Ishikawa (cell line): ENCODE measurements at regions not wholly inside any gene's neighbourhood (a gene's known extent, or its start where the extent isn't known, plus 50 kb on each side); places are given as distances from the start of the nearest gene placed in this dataset.

Source experiments
- CEBPB ChIP-seq: IDR thresholded peaks from 2 replicates; pipeline ENCODE4 v1.6.1; 2012
- CREB1 ChIP-seq: IDR thresholded peaks from 2 replicates; pipeline ENCODE4 v1.6.1; 2012; ENCODE audit warnings: low read depth
- EGR1 ChIP-seq: IDR thresholded peaks from 2 replicates; pipeline ENCODE4 v1.6.1; 2012
- EP300 ChIP-seq: IDR thresholded peaks from 2 replicates; pipeline ENCODE4 v1.6.1; 2012; ENCODE audit warnings: borderline replicate concordance
- FOXM1 ChIP-seq: IDR thresholded peaks from 2 replicates; pipeline ENCODE4 v1.6.1; 2012; ENCODE audit warnings: low read depth, borderline replicate concordance
- NFIC ChIP-seq: IDR thresholded peaks from 2 replicates; pipeline ENCODE4 v1.6.1; 2012
- RAD21 ChIP-seq: IDR thresholded peaks from 2 replicates; pipeline ENCODE4 v1.6.1; 2012; ENCODE audit warnings: low read depth
- TAF1 ChIP-seq: IDR thresholded peaks from 2 replicates; pipeline ENCODE4 v1.6.1; 2012; ENCODE audit warnings: low read depth, mild to moderate bottlenecking
- TCF12 ChIP-seq: IDR thresholded peaks from 2 replicates; pipeline ENCODE4 v1.6.1; 2012; ENCODE audit warnings: low read depth
- TEAD4 ChIP-seq: IDR thresholded peaks from 2 replicates; pipeline ENCODE4 v1.6.1; 2012
- USF1 ChIP-seq: IDR thresholded peaks from 2 replicates; pipeline ENCODE4 v1.6.1; 2012
- YY1 ChIP-seq: IDR thresholded peaks from 2 replicates; pipeline ENCODE4 v1.6.1; 2012; ENCODE audit warnings: low read depth
- ZBTB7A ChIP-seq: IDR thresholded peaks from 2 replicates; pipeline ENCODE4 v1.6.1; 2012; ENCODE audit warnings: low read depth
- TF ChIP-seq, protein P1 (sequence below): IDR thresholded peaks from 2 replicates; pipeline ENCODE4 v1.6.1; 2012
- TF ChIP-seq, protein P2 (sequence below): IDR thresholded peaks from 2 replicates; pipeline ENCODE4 v1.6.1; 2012; ENCODE audit warnings: low read depth, mild to moderate bottlenecking

GRCh38 chr14:87837296-87837695 lies 155.7 kb downstream of the GALC start:
- TF ChIP-seq TAF1 = no peak
- TF ChIP-seq YY1 = no peak
- TF ChIP-seq, protein P1, sequence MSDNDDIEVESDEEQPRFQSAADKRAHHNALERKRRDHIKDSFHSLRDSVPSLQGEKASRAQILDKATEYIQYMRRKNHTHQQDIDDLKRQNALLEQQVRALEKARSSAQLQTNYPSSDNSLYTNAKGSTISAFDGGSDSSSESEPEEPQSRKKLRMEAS = no peak
- no peak for TF ChIP-seq ZBTB7A
- TF ChIP-seq TEAD4 = no peak
- TF ChIP-seq NFIC = no peak
- no peak for TF ChIP-seq CEBPB
- no peak for TF ChIP-seq USF1
- no peak for TF ChIP-seq FOXM1
- TF ChIP-seq TCF12 = no peak
- TF ChIP-seq EP300 = no peak
- TF ChIP-seq RAD21 = no peak

- TF ChIP-seq TEAD4 (no peak), ZBTB7A (no peak), CEBPB (no peak), TAF1 (no peak), EP300 (no peak), CREB1 (no peak)
- TF ChIP-seq, protein P1 = no peak
These were observed 158.4 kb downstream of the GALC start for GRCh38 chr14:87834594-87834993.

DNA sequence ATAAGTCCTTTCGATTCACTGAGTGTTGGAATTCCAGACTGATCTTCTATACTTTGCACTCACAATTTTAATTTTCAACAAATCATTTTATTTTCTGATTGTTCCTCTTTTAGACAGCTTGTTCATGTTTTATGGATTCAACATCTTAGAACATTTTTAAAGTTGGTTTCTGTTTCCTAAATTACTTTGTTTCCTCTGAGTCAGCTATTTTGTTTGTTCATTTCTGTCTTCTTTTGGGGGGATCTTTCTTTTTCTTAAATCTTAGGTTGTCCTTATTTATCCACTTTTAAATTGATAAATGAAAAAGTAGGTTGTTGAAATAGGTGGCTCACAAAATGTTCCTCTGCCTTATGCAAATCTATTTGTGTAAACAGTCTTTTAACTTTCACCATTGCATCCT lies 160.0 kb downstream of the GALC start:
- TF ChIP-seq TAF1 (no peak), YY1 (no peak), TCF12 (no peak), EGR1 (no peak), EP300 (no peak), USF1 (no peak), CEBPB (no peak)
- TF ChIP-seq, protein P1 = no peak

- TF ChIP-seq, protein P2, sequence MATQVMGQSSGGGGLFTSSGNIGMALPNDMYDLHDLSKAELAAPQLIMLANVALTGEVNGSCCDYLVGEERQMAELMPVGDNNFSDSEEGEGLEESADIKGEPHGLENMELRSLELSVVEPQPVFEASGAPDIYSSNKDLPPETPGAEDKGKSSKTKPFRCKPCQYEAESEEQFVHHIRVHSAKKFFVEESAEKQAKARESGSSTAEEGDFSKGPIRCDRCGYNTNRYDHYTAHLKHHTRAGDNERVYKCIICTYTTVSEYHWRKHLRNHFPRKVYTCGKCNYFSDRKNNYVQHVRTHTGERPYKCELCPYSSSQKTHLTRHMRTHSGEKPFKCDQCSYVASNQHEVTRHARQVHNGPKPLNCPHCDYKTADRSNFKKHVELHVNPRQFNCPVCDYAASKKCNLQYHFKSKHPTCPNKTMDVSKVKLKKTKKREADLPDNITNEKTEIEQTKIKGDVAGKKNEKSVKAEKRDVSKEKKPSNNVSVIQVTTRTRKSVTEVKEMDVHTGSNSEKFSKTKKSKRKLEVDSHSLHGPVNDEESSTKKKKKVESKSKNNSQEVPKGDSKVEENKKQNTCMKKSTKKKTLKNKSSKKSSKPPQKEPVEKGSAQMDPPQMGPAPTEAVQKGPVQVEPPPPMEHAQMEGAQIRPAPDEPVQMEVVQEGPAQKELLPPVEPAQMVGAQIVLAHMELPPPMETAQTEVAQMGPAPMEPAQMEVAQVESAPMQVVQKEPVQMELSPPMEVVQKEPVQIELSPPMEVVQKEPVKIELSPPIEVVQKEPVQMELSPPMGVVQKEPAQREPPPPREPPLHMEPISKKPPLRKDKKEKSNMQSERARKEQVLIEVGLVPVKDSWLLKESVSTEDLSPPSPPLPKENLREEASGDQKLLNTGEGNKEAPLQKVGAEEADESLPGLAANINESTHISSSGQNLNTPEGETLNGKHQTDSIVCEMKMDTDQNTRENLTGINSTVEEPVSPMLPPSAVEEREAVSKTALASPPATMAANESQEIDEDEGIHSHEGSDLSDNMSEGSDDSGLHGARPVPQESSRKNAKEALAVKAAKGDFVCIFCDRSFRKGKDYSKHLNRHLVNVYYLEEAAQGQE = no peak
- TF ChIP-seq, protein P1 = no peak
- no peak for TF ChIP-seq FOXM1
- no peak for TF ChIP-seq EP300
- TF ChIP-seq USF1 = no peak
- no peak for TF ChIP-seq RAD21
- TF ChIP-seq YY1 = no peak
These were observed 162.4 kb downstream of the GALC start for GRCh38 chr14:87830443-87831096.

DNA sequence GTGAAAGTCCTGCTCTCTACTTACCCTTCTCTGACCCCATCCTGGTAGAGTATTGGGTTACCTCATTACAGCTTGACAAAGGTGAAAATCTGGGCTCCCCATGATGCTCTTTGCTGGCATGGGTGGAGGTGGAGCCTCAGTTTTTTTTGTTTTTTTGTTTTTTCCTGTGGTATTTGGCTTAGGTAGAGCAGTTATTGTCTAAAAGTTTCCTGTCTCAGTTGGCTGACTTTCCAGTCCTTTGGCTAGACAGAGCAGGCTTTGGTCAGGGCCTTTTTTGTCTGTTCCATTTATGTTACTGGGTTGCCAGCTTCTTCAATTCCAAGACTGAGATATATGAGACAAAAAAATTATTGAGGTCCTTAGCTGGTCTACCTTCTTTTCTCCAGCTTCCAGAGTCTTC lies 163.4 kb downstream of the GALC start:
- no peak for TF ChIP-seq EP300
- no peak for TF ChIP-seq TAF1
- no peak for TF ChIP-seq YY1
- no peak for TF ChIP-seq RAD21
- TF ChIP-seq, protein P1 = no peak
- TF ChIP-seq NFIC = no peak
- TF ChIP-seq TCF12 = no peak
- TF ChIP-seq, protein P2 = no peak
- TF ChIP-seq CEBPB = no peak
- TF ChIP-seq TEAD4 = no peak
- no peak for TF ChIP-seq FOXM1
- TF ChIP-seq ZBTB7A = no peak
- TF ChIP-seq CREB1 = no peak
- no peak for TF ChIP-seq USF1
- no peak for TF ChIP-seq EGR1
